ENCODE measurements at regions not wholly inside any gene's neighbourhood (a gene's known extent, or its start where the extent isn't known, plus 50 kb on each side); places are given as distances from the start of the nearest gene placed in this dataset.

DNA sequence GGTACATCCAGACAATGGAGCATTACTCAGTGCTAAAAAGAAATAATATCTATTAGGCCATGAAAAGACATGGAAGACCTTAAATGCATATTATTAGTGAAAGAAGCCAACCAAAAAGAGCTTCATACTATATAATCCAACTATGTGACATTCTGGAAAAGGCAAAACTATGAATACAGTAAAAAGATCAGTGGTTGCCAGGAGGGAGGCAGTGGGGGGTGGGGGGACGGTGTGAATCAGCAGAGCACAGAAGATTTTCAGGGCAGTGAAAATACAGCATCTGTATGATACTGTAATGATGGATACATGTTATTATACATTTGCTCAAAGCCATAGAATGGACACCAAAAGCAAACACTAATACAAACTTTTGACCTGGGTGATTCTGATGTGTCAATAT is 339.4 kb upstream of the SNX7 start:
- TF ChIP-seq HOXB5 (CRISPR knock-in tag; IDR thresholded peaks at IDR 0.05) (no peak), POLR2A (IDR thresholded peaks at IDR 0.05; ENCODE audit: low read length) (no peak), SREBF2 (IDR thresholded peaks at IDR 0.05) (no peak), CBX8 (IDR thresholded peaks at IDR 0.05) (no peak), RFX5 (IDR thresholded peaks at IDR 0.05) (no peak), CEBPB (IDR thresholded peaks at IDR 0.05) (no peak)
- TF ChIP-seq, protein P1, sequence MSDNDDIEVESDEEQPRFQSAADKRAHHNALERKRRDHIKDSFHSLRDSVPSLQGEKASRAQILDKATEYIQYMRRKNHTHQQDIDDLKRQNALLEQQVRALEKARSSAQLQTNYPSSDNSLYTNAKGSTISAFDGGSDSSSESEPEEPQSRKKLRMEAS (IDR thresholded peaks at IDR 0.05) = no peak
- TF ChIP-seq, protein P2, sequence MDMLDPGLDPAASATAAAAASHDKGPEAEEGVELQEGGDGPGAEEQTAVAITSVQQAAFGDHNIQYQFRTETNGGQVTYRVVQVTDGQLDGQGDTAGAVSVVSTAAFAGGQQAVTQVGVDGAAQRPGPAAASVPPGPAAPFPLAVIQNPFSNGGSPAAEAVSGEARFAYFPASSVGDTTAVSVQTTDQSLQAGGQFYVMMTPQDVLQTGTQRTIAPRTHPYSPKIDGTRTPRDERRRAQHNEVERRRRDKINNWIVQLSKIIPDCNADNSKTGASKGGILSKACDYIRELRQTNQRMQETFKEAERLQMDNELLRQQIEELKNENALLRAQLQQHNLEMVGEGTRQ (IDR thresholded peaks at IDR 0.05) = no peak
- TF ChIP-seq, protein P3, sequence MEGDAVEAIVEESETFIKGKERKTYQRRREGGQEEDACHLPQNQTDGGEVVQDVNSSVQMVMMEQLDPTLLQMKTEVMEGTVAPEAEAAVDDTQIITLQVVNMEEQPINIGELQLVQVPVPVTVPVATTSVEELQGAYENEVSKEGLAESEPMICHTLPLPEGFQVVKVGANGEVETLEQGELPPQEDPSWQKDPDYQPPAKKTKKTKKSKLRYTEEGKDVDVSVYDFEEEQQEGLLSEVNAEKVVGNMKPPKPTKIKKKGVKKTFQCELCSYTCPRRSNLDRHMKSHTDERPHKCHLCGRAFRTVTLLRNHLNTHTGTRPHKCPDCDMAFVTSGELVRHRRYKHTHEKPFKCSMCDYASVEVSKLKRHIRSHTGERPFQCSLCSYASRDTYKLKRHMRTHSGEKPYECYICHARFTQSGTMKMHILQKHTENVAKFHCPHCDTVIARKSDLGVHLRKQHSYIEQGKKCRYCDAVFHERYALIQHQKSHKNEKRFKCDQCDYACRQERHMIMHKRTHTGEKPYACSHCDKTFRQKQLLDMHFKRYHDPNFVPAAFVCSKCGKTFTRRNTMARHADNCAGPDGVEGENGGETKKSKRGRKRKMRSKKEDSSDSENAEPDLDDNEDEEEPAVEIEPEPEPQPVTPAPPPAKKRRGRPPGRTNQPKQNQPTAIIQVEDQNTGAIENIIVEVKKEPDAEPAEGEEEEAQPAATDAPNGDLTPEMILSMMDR (IDR thresholded peaks at IDR 0.05) = no peak
